Cardiac muscle cell (in vitro differentiated cells and primary cell): ENCODE measurements at regions not wholly inside any gene's neighbourhood (a gene's known extent, or its start where the extent isn't known, plus 50 kb on each side); places are given as distances from the start of the nearest gene placed in this dataset.
"Not testable (repeated sequence)": the region's sequence is repeated elsewhere in the genome, so short reads cannot be mapped to it uniquely, and the experiment has no call there.

Experiments used
- DNase-seq, 2 donors: peaks; one replicate each; pipeline versions ENCODE4 v3.0.0 to v3.0.0-alpha.2; 2010 to 2017; ENCODE audit warnings: low read depth in 1 of 2, low spot score in 1 of 2
- H3K27ac ChIP-seq: fragments of 200-600 bp; sonication (generic); 2 replicates; pipeline ENCODE4 v1.5.1; 2016
- H3K27me3 ChIP-seq: fragments of 200-600 bp; sonication (generic); 2 replicates; pipeline ENCODE4 v1.6.0; 2016; ENCODE audit warnings: control low read depth
- H3K36me3 ChIP-seq: fragments of 200-600 bp; sonication (generic); 2 replicates; pipeline ENCODE4 v1.5.1; 2016; ENCODE audit warnings: control low read depth
- H3K4me1 ChIP-seq: fragments of 200-600 bp; sonication (generic); 2 replicates; pipeline ENCODE4 v1.8.1; 2017; ENCODE audit warnings: low read depth, mild to moderate bottlenecking, mixed run types
- H3K4me3 ChIP-seq: fragments of 200-600 bp; sonication (generic); 2 replicates; pipeline ENCODE4 v1.5.1; 2016; ENCODE audit warnings: mild to moderate bottlenecking
- H3K9me3 ChIP-seq: fragments of 200-600 bp; sonication (generic); 2 replicates; pipeline ENCODE4 v1.5.1; 2017; ENCODE audit warnings: low read depth, mild to moderate bottlenecking, control low read depth
- CTCF ChIP-seq: IDR thresholded peaks from 2 replicates; pipeline ENCODE4 v1.5.1; 2012; ENCODE audit warnings: low read depth, mild to moderate bottlenecking, low read length

- H3K27me3 ChIP-seq: no peaks in the 10 kb centered on the region
- H3K27ac ChIP-seq: no peak overlapping the region
- no peaks in the 10 kb centered on the region for H3K36me3 ChIP-seq
- no peak overlapping the region for H3K4me3 ChIP-seq
- DNase-seq: no peak
- no peak for TF ChIP-seq CTCF
- no peaks in the 10 kb centered on the region for H3K4me1 ChIP-seq
- no peaks in the 10 kb centered on the region for H3K9me3 ChIP-seq
These were observed 140.9 kb downstream of the SLC25A46 start for GRCh38 chr5:110879675-110880074.

GRCh38 chr5:110880413-110880812 lies 141.6 kb downstream of the SLC25A46 start:
- peak in 1 of 2 donors; percentile 97 for DNase-seq
- no peak for TF ChIP-seq CTCF
- H3K4me3 ChIP-seq: no peak overlapping the region
- H3K9me3 ChIP-seq: no peaks in the 10 kb centered on the region
- H3K27ac ChIP-seq: no peak overlapping the region
- H3K27me3 ChIP-seq: no peaks in the 10 kb centered on the region
- no peaks in the 10 kb centered on the region for H3K36me3 ChIP-seq
- no peaks in the 10 kb centered on the region for H3K4me1 ChIP-seq

- DNase-seq: peak in 1 of 2 donors; percentile 38
- H3K9me3 ChIP-seq: no peaks in the 10 kb centered on the region
- H3K4me3 ChIP-seq: no peak overlapping the region
- H3K27ac ChIP-seq: no peak overlapping the region
- H3K4me1 ChIP-seq: no peaks in the 10 kb centered on the region
- H3K27me3 ChIP-seq: no peaks in the 10 kb centered on the region
- H3K36me3 ChIP-seq: no peaks in the 10 kb centered on the region
- TF ChIP-seq CTCF: no peak
These were observed 145.2 kb downstream of the SLC25A46 start for GRCh38 chr5:110884005-110884404.

- not testable (repeated sequence) for H3K27me3 ChIP-seq, H3K9me3 ChIP-seq, H3K4me3 ChIP-seq, H3K27ac ChIP-seq, DNase-seq, H3K36me3 ChIP-seq, H3K4me1 ChIP-seq
These were observed 148.4 kb downstream of the SLC25A46 start for GRCh38 chr5:110887170-110887569.

GRCh38 chr5:110893854-110894483 lies 155.2 kb downstream of the SLC25A46 start:
- not testable (repeated sequence) for H3K27ac ChIP-seq, H3K4me3 ChIP-seq, H3K4me1 ChIP-seq, H3K36me3 ChIP-seq, H3K9me3 ChIP-seq, DNase-seq, H3K27me3 ChIP-seq

GRCh38 chr5:110894805-110895204 lies 156.0 kb downstream of the SLC25A46 start:
- no peaks in the 10 kb centered on the region for H3K9me3 ChIP-seq
- H3K4me1 ChIP-seq: no peaks in the 10 kb centered on the region
- no peak overlapping the region for H3K4me3 ChIP-seq
- no peak overlapping the region for H3K27ac ChIP-seq
- H3K36me3 ChIP-seq: no peaks in the 10 kb centered on the region
- TF ChIP-seq CTCF: no peak
- H3K27me3 ChIP-seq: no peaks in the 10 kb centered on the region
- no peak for DNase-seq

- Histone ChIP-seq H3K27me3 (no peaks in the 10 kb centered on the region), H3K4me1 (no peaks in the 10 kb centered on the region), H3K27ac (no peak overlapping the region), H3K9me3 (no peaks in the 10 kb centered on the region), H3K4me3 (no peak overlapping the region), H3K36me3 (no peaks in the 10 kb centered on the region)
- TF ChIP-seq CTCF: no peak
- peak in 1 of 2 donors; percentile 46 for DNase-seq
These were observed 158.1 kb downstream of the SLC25A46 start for GRCh38 chr5:110896901-110897300.
